Stomach (tissue), 8 donors: ENCODE measurements at regions not wholly inside any gene's neighbourhood (a gene's known extent, or its start where the extent isn't known, plus 50 kb on each side); places are given as distances from the start of the nearest gene placed in this dataset.

Source experiments
- DNase-seq, 2 donors: peaks; one replicate each; pipeline versions ENCODE4 v3.0.0 to v3.0.0-alpha.2; 2013 to 2019
- H3K27ac ChIP-seq, 5 donors: fragments of 200-600 bp in 4 of 5; sonication (generic) in 4 of 5; one replicate each; pipeline ENCODE4 v1.5.1; 2013 to 2019; ENCODE audit warnings: mild to moderate bottlenecking in 1 of 5, moderate library complexity in 1 of 5
- H3K27me3 ChIP-seq, 3 donors: fragments of 200-600 bp; sonication (generic); one replicate each; pipeline ENCODE4 v1.5.1; 2017 to 2019; ENCODE audit warnings: mixed run types in 1 of 3
- H3K36me3 ChIP-seq, 4 donors: fragments of 200-600 bp; sonication (generic); 1 replicate in 3 of 4; 2 replicates in 1 of 4; pipeline ENCODE4 v1.5.1; 2016 to 2019
- H3K4me1 ChIP-seq, 4 donors: fragments of 200-600 bp; sonication (generic); one replicate each; pipeline ENCODE4 v1.5.1; 2016 to 2019
- H3K4me3 ChIP-seq, 4 donors: fragments of 200-600 bp; sonication (generic) in 3 of 4; one replicate each; pipeline ENCODE4 v1.5.1; 2016 to 2019; ENCODE audit warnings: mild to moderate bottlenecking in 1 of 4
- H3K9me3 ChIP-seq, 4 donors: fragments of 200-600 bp; sonication (generic); one replicate each; pipeline ENCODE4 v1.5.1; 2016 to 2019
- CTCF ChIP-seq, 7 experiments: fragments of 450-650 bp in 4 of 7; fragments of 200-600 bp in 3 of 7; sonication (generic) in 3 of 7; IDR thresholded peaks; one replicate each; pipeline ENCODE4 v1.5.1; 2016 to 2019; ENCODE audit warnings: antibody characterized with exemption in 7 of 7, control low read depth in 2 of 7, mild to moderate bottlenecking in 1 of 7
- EP300 ChIP-seq: sonication (generic); formaldehyde crosslinking; IDR thresholded peaks from one replicate; pipeline ENCODE4 v1.6.1; 2017; ENCODE audit warnings: antibody characterized with exemption
- POLR2A ChIP-seq, 4 donors: fragments of 450-650 bp; IDR thresholded peaks; one replicate each; pipeline ENCODE4 v1.6.1; 2016; ENCODE audit warnings: antibody characterized with exemption in 4 of 4, control low read depth in 2 of 4, mild to moderate bottlenecking in 1 of 4, moderate library complexity in 1 of 4
- POLR2AphosphoS5 ChIP-seq, 3 donors: sonication (generic); formaldehyde crosslinking; IDR thresholded peaks; one replicate each; pipeline ENCODE4 v1.6.1; 2016; ENCODE audit warnings: antibody characterized with exemption in 3 of 3
- WGBS, 5 donors: extraction: QIAGEN DNeasy Blood & Tissue Kit in 3 of 5; methylation state at CpG; one replicate each; pipeline versions ENCODE4 v1.1.5 to v1.1.7; 2013 to 2018; 5-methylcytosine and 5-hydroxymethylcytosine counted together
- intact Hi-C: fragments of 100-400 bp; cut with DNase I; formaldehyde crosslinking; loops from one replicate; pipeline ENCODE4 v1.15.1; 2023; ENCODE audit warnings: low total_unique reads
- donor health status: healthy with polysubstance abuse.
- donor health status: Bipolar disorder and iron deficiency.
- donor health status: healthy.

- H3K27me3 ChIP-seq, result no peaks in the 10 kb centered on the region
- WGBS, 5 donors, result 57 to 68% (median 62%) methylated on average over 4 of the region's 4 CpGs
Observed at GRCh38 chr21:20163167-20163566, 835.0 kb upstream of the NCAM2 start.

GRCh38 chr21:20167059-20167458, 831.1 kb upstream of the NCAM2 start:
- no peak for TF ChIP-seq CTCF (IDR thresholded peaks at IDR 0.05)
- no peak for TF ChIP-seq POLR2A (IDR thresholded peaks at IDR 0.05)
- no peak for TF ChIP-seq EP300
- TF ChIP-seq POLR2AphosphoS5 (IDR thresholded peaks at IDR 0.05), result no peak
- WGBS, 5 donors, result 78 to 92% (median 89%) methylated on average over 1 of the region's 1 CpG

More at GRCh38 chr21:20163167-20163566, 835.0 kb upstream of the NCAM2 start:
- Histone ChIP-seq H3K4me3 (no peak overlapping the region), H3K36me3 (no peaks in the 10 kb centered on the region), H3K4me1 (no peaks in the 10 kb centered on the region), H3K27ac (no peak overlapping the region), H3K9me3 (peaks cover 0 to 4% (median 0%) of the 10 kb centered on the region in 4 donors)
- no peak for DNase-seq
- TF ChIP-seq EP300 (no peak), CTCF (IDR thresholded peaks at IDR 0.05) (no peak)
- intact Hi-C loops, result no loop called here

GRCh38 chr21:20169812-20170576, 828.2 kb upstream of the NCAM2 start:
- Histone ChIP-seq H3K4me1 (no peaks in the 10 kb centered on the region), H3K27ac (no peak overlapping the region), H3K36me3 (no peaks in the 10 kb centered on the region), H3K27me3 (no peaks in the 10 kb centered on the region), H3K4me3 (no peak overlapping the region), H3K9me3 (no peaks in the 10 kb centered on the region)
- DNase-seq, result no peak
- TF ChIP-seq POLR2A (IDR thresholded peaks at IDR 0.05) (no peak), POLR2AphosphoS5 (IDR thresholded peaks at IDR 0.05) (no peak), EP300 (no peak), CTCF (IDR thresholded peaks at IDR 0.05) (no peak)
- intact Hi-C loops, result no loop called here
- WGBS, 5 donors, result 49 to 79% (median 63%) methylated on average over 3 of the region's 3 CpGs

More at GRCh38 chr21:20167059-20167458, 831.1 kb upstream of the NCAM2 start:
- Histone ChIP-seq H3K27ac (no peak overlapping the region), H3K27me3 (no peaks in the 10 kb centered on the region), H3K9me3 (no peaks in the 10 kb centered on the region), H3K4me3 (no peak overlapping the region), H3K4me1 (no peaks in the 10 kb centered on the region), H3K36me3 (no peaks in the 10 kb centered on the region)
- intact Hi-C loops, result no loop called here
- no peak for DNase-seq

- TF ChIP-seq POLR2A (IDR thresholded peaks at IDR 0.05) (no peak), EP300 (no peak), CTCF (IDR thresholded peaks at IDR 0.05) (no peak), POLR2AphosphoS5 (IDR thresholded peaks at IDR 0.05) (no peak)
- intact Hi-C loops, result no loop called here
Observed at GRCh38 chr21:20186186-20186585, 812.0 kb upstream of the NCAM2 start.

More at GRCh38 chr21:20186186-20186585, 812.0 kb upstream of the NCAM2 start:
- Histone ChIP-seq H3K9me3 (peaks cover 0 to 3% (median 0%) of the 10 kb centered on the region in 4 donors), H3K4me3 (no peak overlapping the region), H3K27ac (no peak overlapping the region), H3K27me3 (no peaks in the 10 kb centered on the region), H3K4me1 (no peaks in the 10 kb centered on the region), H3K36me3 (no peaks in the 10 kb centered on the region)
- WGBS, 5 donors, result 38 to 47% (median 42%) methylated on average over 3 of the region's 3 CpGs
- no peak for DNase-seq
